Large intestine (tissue), 3 donors: ENCODE measurements at regions not wholly inside any gene's neighbourhood (a gene's known extent, or its start where the extent isn't known, plus 50 kb on each side); places are given as distances from the start of the nearest gene placed in this dataset.
A peak's percentile ranks its signal among the peaks of the same experiment; 100 is the strongest.

Experiments used
- DNase-seq, 2 donors: peaks; one replicate each; pipeline versions ENCODE4 v3.0.0 to v3.0.0-alpha.2; 2013
- H3K27ac ChIP-seq: one replicate; pipeline ENCODE4 v1.5.1; 2013; ENCODE audit warnings: low read length
- H3K27me3 ChIP-seq: 2 replicates; pipeline ENCODE4 v1.6.1; 2013; ENCODE audit warnings: low read length; ENCODE audit not compliant: control insufficient read depth, insufficient read depth
- H3K36me3 ChIP-seq: 2 replicates; pipeline ENCODE4 v1.6.1; 2013; ENCODE audit warnings: low read length; ENCODE audit not compliant: control insufficient read depth, insufficient read depth
- H3K4me1 ChIP-seq: one replicate; pipeline ENCODE4 v1.6.1; 2013; ENCODE audit warnings: low read length; ENCODE audit not compliant: control insufficient read depth, insufficient read depth
- H3K4me3 ChIP-seq: one replicate; pipeline ENCODE4 v1.5.1; 2013; ENCODE audit warnings: low read length
- H3K9me3 ChIP-seq: one replicate; pipeline ENCODE4 v1.6.1; 2013; ENCODE audit warnings: mild to moderate bottlenecking, low read depth, low read length, moderate library complexity; ENCODE audit not compliant: control insufficient read depth
- WGBS: methylation state at CpG from one replicate; pipeline ENCODE4 v1.1.5; 2013; ENCODE audit warnings: low lambda C conversion rate; ENCODE audit not compliant: insufficient coverage; 5-methylcytosine and 5-hydroxymethylcytosine counted together

DNA sequence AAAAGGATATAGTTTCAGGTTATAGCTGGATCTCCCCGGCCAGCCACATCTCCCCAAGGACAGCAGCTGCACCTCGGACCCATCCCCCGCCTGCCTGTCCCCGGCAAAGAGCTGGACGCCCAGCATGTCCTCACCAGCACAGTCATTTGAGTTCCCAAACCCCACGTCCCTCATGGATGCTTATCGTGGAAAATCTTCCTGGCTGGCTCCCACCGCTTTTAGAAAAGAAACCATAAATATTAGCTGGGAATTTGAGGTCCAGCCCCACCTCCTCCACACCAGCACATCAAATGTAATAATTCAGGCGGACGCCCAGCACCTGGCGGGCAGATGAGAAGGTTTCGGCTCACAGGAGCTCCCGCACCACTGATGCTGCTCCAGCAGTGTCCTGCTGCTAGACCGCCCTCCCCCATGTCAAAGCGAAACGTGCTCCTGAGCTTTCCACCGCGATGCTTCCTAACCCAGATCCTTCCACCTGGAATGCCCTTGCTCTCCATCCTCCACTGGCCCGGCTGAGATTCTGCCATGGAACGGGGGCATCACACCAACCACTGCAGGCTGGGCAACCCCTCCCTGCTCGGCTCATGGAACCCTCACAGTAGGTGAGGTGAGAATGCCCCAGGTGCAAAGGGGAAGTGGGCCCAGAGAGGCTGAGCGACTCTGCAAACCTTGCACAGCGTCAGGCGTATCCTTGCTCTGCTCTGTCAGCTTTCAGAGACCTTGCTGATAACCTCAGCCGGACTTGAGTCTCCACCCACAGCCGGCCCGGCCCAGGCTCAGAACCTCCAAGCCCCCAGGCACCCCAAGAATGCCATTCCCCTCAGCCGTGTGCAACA lies 71.5 kb upstream of the GPC1 start:
- no CpG with 5 or more reads among the region's 28 CpGs for WGBS
- H3K4me3 ChIP-seq: no peak overlapping the region
- H3K9me3 ChIP-seq: peaks cover 5% of the 10 kb centered on the region
- H3K27ac ChIP-seq: no peak overlapping the region
- no peaks in the 10 kb centered on the region for H3K36me3 ChIP-seq
- no peaks in the 10 kb centered on the region for H3K27me3 ChIP-seq
- no peak for DNase-seq
- H3K4me1 ChIP-seq: no peaks in the 10 kb centered on the region

DNA sequence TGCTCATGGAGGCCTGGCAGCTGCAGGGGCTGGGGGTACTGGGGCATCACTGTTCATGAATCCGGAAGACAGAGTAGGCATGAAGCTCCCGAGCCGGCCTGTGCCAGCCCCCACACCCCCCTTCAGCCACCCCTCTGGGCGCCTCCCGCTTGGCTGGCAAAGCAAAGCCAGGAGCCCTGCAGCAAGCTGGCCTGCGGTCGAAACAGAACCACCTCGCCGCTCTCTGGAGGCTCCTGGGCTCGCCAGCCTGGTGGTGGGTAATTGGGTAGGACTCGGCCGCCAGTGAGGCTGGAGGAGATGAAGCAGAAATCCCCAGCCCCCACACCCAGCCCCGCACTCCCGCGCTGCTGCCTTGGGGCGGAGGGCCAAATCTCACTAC lies 70.9 kb upstream of the GPC1 start:
- Histone ChIP-seq H3K9me3 (peaks cover 5% of the 10 kb centered on the region), H3K36me3 (no peaks in the 10 kb centered on the region), H3K27me3 (no peaks in the 10 kb centered on the region), H3K27ac (no peak overlapping the region), H3K4me3 (no peak overlapping the region), H3K4me1 (peaks cover under 1% of the 10 kb centered on the region)
- no CpG with 5 or more reads among the region's 16 CpGs for WGBS
- DNase-seq: no peak

DNA sequence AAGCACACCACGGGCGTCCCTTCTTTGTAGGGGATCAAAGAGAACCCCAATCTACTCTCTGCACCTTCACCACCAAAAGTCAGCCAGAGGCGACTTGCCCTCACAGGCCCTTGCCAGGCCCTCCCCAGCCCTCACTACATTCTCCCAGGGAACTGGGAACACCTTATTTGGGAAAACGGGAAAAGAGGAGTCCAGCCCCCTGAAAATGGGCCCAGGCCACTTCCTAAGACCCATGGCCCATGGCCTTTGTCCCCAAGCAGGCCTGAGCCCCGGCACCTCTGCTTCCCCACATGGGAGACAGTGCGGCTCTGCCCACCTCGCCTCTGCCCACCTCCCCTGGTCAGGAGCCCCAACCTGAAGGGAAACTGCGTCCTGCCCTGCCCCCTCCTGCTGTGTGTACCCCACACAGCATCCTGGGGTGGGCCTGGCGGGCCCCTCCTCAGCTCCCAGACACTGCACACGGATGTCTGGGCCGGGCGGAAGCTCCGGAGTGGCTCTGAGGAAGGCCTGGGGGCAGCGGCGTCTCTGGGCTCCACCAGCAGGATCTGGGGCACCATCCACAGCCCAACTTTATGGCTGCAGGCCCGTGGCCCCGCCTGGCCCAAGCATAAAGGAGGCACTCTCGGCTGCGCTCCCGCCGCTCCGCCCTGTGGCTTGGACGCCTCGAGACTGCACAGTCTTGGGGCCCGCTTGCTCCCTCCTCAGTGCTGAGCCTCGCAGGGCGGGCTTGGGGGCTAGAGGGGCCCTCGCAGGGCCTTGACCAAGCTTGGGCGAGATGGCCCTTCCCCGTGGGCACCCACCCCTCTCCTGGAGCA lies 70.3 kb upstream of the GPC1 start:
- H3K9me3 ChIP-seq: peaks cover 5% of the 10 kb centered on the region
- no peak overlapping the region for H3K4me3 ChIP-seq
- no peak for DNase-seq
- H3K36me3 ChIP-seq: no peaks in the 10 kb centered on the region
- no CpG with 5 or more reads among the region's 30 CpGs for WGBS
- peaks cover 5% of the 10 kb centered on the region for H3K4me1 ChIP-seq
- no peaks in the 10 kb centered on the region for H3K27me3 ChIP-seq
- H3K27ac ChIP-seq: no peak overlapping the region

DNA sequence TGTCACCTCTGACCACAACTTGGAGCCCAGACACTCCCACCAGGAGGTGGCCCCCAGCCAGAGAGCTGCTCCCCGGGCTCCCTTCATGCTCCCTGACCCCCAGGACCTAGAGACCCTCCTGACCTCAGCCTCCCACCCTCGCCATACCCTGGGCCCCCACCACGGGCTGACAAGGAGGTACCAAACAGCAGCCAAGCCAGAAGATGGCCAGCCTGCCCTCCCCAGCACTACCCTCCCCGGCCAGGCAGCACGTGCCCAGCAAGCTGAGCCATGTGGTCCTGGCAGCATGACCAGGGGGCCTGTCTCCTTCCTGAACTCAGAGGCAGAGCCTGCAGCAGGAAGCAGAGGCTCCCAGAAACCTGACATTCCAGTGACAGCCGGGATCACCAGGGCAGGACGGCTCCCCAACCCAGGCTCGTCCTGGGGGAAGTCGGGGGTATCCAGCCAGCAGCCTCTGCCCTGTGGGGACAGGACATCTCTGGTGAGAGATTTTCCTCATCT lies 69.4 kb upstream of the GPC1 start:
- Histone ChIP-seq H3K27ac (no peak overlapping the region), H3K27me3 (no peaks in the 10 kb centered on the region), H3K36me3 (no peaks in the 10 kb centered on the region), H3K4me3 (no peak overlapping the region), H3K4me1 (peaks cover 5% of the 10 kb centered on the region), H3K9me3 (peaks cover 5% of the 10 kb centered on the region)
- no CpG with 5 or more reads among the region's 9 CpGs for WGBS
- no peak for DNase-seq

DNA sequence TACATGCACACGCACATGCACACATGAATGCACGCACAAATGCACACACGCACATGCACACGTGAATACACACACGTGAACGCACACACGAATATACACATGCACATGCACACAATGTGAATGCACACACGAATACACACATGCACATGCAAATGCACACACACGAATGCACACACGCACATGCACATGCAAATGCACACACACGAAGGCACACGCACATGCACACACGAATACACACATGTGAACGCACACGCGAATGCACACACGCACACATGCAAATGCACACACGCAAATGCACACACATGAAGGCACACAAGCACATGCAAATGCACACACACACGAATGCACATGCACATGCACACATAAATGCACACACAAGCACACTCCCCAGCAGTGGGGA lies 68.6 kb upstream of the GPC1 start:
- Histone ChIP-seq H3K27ac (no peak overlapping the region), H3K4me3 (no peak overlapping the region), H3K9me3 (peaks cover under 1% of the 10 kb centered on the region), H3K36me3 (no peaks in the 10 kb centered on the region), H3K27me3 (no peaks in the 10 kb centered on the region), H3K4me1 (peaks cover 5% of the 10 kb centered on the region)
- DNase-seq: no peak
- WGBS: no CpG with 5 or more reads among the region's 19 CpGs

DNA sequence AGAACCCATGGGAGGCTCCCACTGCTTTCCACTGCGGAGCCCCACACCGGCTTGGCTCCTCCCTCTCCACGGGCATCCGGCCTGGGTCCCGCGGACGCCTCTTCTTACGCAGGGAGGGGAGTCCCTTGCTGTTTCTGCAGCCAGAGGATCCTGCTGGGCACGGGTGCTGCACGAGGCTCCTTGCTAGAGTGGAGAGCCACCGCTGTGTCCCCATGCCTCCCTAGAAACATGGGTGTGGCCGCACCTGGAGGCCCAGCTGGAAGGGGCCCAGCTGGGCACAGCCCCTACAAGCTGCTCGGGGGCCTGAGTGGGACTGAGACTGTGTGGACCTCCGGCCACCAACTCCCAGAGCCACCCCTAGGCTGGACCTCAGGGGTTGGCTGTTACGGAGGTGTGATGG lies 67.7 kb upstream of the GPC1 start:
- WGBS: no CpG with 5 or more reads among the region's 15 CpGs
- Histone ChIP-seq H3K9me3 (no peaks in the 10 kb centered on the region), H3K27me3 (no peaks in the 10 kb centered on the region), H3K27ac (no peak overlapping the region), H3K36me3 (no peaks in the 10 kb centered on the region), H3K4me3 (no peak overlapping the region), H3K4me1 (peaks cover 5% of the 10 kb centered on the region)
- no peak for DNase-seq

DNA sequence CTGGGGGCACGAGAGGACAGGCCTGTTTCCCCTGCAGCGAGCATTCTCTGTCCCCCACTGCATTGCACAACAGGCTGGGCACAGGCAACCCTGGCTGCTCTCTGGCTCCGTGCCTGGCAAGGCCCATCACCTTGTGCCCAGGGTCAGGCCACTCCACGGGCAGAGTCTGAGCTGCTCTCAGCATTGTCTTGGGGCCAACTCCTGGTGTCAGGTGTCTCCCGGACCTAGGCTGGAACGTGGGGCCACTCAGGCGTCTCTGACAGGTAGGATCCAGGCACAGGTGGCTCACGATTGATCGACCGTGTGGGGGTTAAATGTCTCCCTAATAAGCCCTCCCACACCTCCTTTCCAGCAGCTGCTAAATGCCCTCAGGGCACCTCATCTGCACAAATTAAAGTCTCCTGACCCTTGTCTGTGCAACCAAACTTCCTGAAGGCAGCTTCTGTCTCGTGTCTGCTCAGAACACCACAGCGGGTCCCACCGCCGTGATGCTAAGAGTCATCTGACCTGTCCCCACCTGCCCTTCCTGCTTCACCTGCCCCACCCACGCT lies 66.6 kb upstream of the GPC1 start:
- no peak overlapping the region for H3K4me3 ChIP-seq
- no peak for DNase-seq
- peaks cover 6% of the 10 kb centered on the region for H3K4me1 ChIP-seq
- H3K27ac ChIP-seq: no peak overlapping the region
- H3K9me3 ChIP-seq: no peaks in the 10 kb centered on the region
- 100% methylated on average over 2 of the region's 15 CpGs for WGBS
- no peaks in the 10 kb centered on the region for H3K36me3 ChIP-seq
- H3K27me3 ChIP-seq: no peaks in the 10 kb centered on the region

DNA sequence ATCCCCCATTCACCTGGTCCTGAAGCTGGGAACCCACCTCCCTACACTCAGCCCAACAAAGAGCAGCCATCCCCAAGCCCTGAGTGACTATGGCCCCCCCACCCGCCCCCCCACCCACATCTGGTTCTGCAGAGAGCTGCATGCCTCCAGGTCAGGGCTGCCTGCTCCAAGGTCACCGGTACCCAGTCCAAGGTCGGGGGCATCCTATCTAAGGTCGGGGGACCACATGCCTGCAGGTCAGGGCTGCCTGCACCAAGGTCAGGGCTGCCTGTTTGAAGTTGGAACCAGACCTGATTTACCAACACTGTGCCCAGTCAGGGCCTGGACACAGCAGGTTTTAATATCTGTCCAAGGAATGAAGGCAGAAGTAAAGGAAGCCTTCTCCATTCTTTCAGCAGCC lies 66.1 kb upstream of the GPC1 start:
- no CpG with 5 or more reads among the region's 4 CpGs for WGBS
- Histone ChIP-seq H3K27me3 (no peaks in the 10 kb centered on the region), H3K4me3 (no peak overlapping the region), H3K4me1 (peaks cover 7% of the 10 kb centered on the region), H3K36me3 (no peaks in the 10 kb centered on the region), H3K27ac (no peak overlapping the region), H3K9me3 (no peaks in the 10 kb centered on the region)
- no peak for DNase-seq

DNA sequence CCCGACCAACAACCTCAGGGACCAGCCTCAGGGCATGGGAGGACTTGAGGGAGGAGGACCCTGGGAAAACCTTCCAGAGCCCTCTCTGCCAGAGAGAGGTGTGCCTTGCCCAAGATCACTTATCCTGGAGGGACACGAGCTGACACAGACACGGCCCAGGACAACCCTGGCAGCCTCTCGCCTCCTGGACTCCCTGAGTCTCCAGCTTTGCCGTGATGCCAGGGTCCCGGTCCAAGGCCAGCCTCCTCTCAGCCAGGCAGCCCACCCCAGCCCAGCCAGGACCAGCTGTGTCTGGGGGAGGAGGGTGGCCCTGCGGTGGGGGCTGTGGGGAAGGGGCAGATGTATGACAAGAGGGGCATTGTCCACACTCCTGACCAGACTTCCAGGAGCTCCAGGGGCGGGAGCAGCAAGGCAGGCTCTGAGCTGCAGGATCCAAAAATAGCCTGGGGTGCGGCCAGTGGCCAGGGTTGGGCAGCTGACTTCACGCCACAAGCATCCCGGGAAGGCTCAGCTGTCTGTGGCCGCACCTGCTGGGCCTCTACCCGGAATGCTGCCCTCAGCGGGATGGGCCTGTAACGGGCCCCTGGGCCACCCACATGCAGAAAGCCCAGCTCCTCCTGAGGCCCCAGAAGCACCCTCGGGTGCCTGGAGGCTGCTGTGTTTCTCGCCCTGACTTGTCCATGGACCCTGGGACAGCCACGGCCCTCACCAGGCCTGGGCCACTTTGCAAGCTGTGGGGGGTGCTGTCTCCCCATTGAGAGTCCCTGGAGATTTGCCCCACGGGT lies 65.5 kb upstream of the GPC1 start:
- no peaks in the 10 kb centered on the region for H3K36me3 ChIP-seq
- no CpG with 5 or more reads among the region's 19 CpGs for WGBS
- H3K4me3 ChIP-seq: no peak overlapping the region
- no peaks in the 10 kb centered on the region for H3K9me3 ChIP-seq
- H3K4me1 ChIP-seq: peaks cover 7% of the 10 kb centered on the region
- no peak overlapping the region for H3K27ac ChIP-seq
- H3K27me3 ChIP-seq: no peaks in the 10 kb centered on the region
- DNase-seq: peak; percentile 29 to 37
